Breast epithelium (tissue), 3 donors: ENCODE measurements at regions not wholly inside any gene's neighbourhood (a gene's known extent, or its start where the extent isn't known, plus 50 kb on each side); places are given as distances from the start of the nearest gene placed in this dataset.

Experiments used
- CTCF ChIP-seq, 3 donors: fragments of 450-650 bp; IDR thresholded peaks; one replicate each; pipeline ENCODE4 v1.5.1; 2016 to 2017; ENCODE audit warnings: antibody characterized with exemption in 3 of 3, mild to moderate bottlenecking in 3 of 3, moderate library complexity in 3 of 3
- POLR2A ChIP-seq: fragments of 450-650 bp; IDR thresholded peaks from one replicate; pipeline ENCODE4 v1.6.1; 2016; ENCODE audit warnings: antibody characterized with exemption, mild to moderate bottlenecking, moderate library complexity
- POLR2AphosphoS5 ChIP-seq, 3 donors: sonication (generic); formaldehyde crosslinking; IDR thresholded peaks; one replicate each; pipeline ENCODE4 v1.6.1; 2017; ENCODE audit warnings: antibody characterized with exemption in 3 of 3

GRCh38 chr13:111476197-111476596 is 155.8 kb downstream of the TEX29 start:
- TF ChIP-seq POLR2A = no peak
- no peak for TF ChIP-seq CTCF (IDR thresholded peaks at IDR 0.05)
- no peak for TF ChIP-seq POLR2AphosphoS5 (IDR thresholded peaks at IDR 0.05)
